ENCODE measurements at regions not wholly inside any gene's neighbourhood (a gene's known extent, or its start where the extent isn't known, plus 50 kb on each side); places are given as distances from the start of the nearest gene placed in this dataset.

GRCh38 chr21:25494804-25495203 lies 112.5 kb downstream of the MRPL39 start:
- TF ChIP-seq MAX (IDR thresholded peaks at IDR 0.05; ENCODE audit: insufficient read depth, insufficient read length) = no peak
- no peak for TF ChIP-seq FOS (IDR thresholded peaks at IDR 0.05; ENCODE audit: borderline replicate concordance, insufficient read depth, low read length)
- TF ChIP-seq POLR2AphosphoS5 (IDR thresholded peaks at IDR 0.05; ENCODE audit: insufficient read depth, low read depth, low read length) = no peak
- no peak for TF ChIP-seq POLR2A (IDR thresholded peaks at IDR 0.05; ENCODE audit: low read depth, low read length)
- no peak for TF ChIP-seq CTCF (IDR thresholded peaks at IDR 0.05; ENCODE audit: extremely low read depth in 1 of 2, insufficient read depth in 1 of 2, low read depth in 1 of 2, low read length in 2 of 2)
- no peak for TF ChIP-seq EZH2 (IDR thresholded peaks at IDR 0.05; ENCODE audit: borderline replicate concordance, low read depth, low read length, severe bottlenecking)

Data from endothelial cell of umbilical vein (primary cell).